Bronchial epithelial cell (primary cell): ENCODE measurements at regions not wholly inside any gene's neighbourhood (a gene's known extent, or its start where the extent isn't known, plus 50 kb on each side); places are given as distances from the start of the nearest gene placed in this dataset.

Experiments used
- DNase-seq: peaks from one replicate; pipeline ENCODE4 v3.0.0-alpha.2; 2010; ENCODE audit warnings: low read depth
- FAIRE-seq: peaks from 2 replicates; lab custom pipeline; 2011; peaks lifted over from hg19 to GRCh38; lab: Jason Lieb, UNC
- H3K27me3 ChIP-seq: 2 replicates; pipeline ENCODE4 v1.5.1; 2011; ENCODE audit warnings: low read length; ENCODE audit not compliant: control insufficient read depth, insufficient read depth
- H3K36me3 ChIP-seq: 2 replicates; pipeline ENCODE4 v1.5.1; 2011; ENCODE audit warnings: low read length; ENCODE audit not compliant: control insufficient read depth, insufficient read depth
- H3K4me3 ChIP-seq: 2 replicates; pipeline ENCODE4 v1.5.1; 2011; ENCODE audit warnings: mild to moderate bottlenecking, low read depth, low read length, control low read depth
- TF ChIP-seq, protein P1 (sequence below): IDR thresholded peaks from 2 replicates; pipeline ENCODE4 v1.5.1; 2011; ENCODE audit warnings: mild to moderate bottlenecking, moderate library complexity, low read length, control low read depth, inconsistent platforms; ENCODE audit not compliant: insufficient read depth, severe bottlenecking

DNA sequence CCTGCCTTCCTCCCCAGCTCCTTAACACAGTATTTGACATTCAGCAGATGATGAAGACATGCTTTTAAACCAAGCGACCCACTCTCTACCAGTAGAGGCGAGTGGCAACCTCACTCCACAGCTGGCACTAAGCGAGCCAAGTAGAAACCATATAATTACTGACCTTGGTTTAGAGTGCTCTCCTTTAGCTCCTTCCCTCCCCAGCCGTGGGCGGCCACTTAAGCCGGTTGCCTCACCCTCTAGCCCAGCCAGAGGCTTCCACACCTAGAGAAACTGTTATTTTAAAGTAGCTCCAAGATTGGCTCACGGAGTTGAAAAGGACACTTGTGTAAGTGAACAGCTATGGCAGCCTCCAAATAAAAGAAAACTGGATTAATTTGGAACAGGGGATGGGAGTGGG is 109.1 kb upstream of the CRHR1 start:
- TF ChIP-seq, protein P1, sequence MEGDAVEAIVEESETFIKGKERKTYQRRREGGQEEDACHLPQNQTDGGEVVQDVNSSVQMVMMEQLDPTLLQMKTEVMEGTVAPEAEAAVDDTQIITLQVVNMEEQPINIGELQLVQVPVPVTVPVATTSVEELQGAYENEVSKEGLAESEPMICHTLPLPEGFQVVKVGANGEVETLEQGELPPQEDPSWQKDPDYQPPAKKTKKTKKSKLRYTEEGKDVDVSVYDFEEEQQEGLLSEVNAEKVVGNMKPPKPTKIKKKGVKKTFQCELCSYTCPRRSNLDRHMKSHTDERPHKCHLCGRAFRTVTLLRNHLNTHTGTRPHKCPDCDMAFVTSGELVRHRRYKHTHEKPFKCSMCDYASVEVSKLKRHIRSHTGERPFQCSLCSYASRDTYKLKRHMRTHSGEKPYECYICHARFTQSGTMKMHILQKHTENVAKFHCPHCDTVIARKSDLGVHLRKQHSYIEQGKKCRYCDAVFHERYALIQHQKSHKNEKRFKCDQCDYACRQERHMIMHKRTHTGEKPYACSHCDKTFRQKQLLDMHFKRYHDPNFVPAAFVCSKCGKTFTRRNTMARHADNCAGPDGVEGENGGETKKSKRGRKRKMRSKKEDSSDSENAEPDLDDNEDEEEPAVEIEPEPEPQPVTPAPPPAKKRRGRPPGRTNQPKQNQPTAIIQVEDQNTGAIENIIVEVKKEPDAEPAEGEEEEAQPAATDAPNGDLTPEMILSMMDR, result no peak
- no peak overlapping the region for H3K4me3 ChIP-seq
- H3K36me3 ChIP-seq, result no peaks in the 10 kb centered on the region
- FAIRE-seq, result no peak
- peaks cover 2% of the 10 kb centered on the region for H3K27me3 ChIP-seq
- DNase-seq, result no peak

DNA sequence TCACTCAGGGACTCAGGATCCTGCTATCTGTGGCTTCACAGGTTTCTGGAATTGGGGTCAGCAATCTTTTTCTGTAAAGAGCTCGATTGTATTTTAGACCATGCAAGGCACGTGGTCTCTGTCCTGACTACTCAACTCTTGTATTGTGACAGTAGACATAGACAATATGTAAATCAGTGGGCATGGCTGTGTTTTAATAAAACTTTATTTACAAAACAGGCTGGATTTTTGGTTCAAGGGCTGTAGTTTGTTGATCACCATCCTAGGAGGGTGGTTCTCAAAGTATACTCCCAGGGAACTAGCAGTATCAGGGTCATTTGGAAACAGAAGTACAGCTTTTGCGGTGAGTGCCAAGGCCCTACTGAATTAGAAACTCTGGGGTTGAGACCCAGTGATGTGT is 108.2 kb upstream of the CRHR1 start:
- Histone ChIP-seq H3K36me3 (no peaks in the 10 kb centered on the region), H3K4me3 (no peak overlapping the region), H3K27me3 (peaks cover 2% of the 10 kb centered on the region)
- TF ChIP-seq, protein P1, result no peak
- DNase-seq (no peak), FAIRE-seq (no peak)

DNA sequence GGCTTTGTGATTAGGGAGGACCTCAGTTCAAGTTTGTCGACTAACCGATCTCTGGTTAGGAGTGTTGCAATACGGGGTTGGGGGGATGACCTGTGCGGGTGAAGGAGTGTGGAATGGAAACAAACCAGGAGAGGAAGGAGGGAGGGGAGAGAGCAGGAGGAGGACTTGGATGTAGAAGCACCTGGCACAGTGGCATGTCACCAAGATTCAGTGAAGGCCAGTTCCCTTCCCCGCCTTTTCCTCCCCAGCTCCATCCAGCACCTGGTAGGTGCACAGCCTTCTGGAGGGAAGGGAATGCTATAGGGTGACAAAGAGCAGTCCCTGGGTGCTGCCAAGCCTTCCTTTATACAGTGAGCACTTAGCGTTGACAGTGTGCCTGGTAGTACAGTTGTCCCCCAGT is 107.4 kb upstream of the CRHR1 start:
- TF ChIP-seq, protein P1, result no peak
- Histone ChIP-seq H3K4me3 (no peak overlapping the region), H3K36me3 (no peaks in the 10 kb centered on the region), H3K27me3 (peaks cover 2% of the 10 kb centered on the region)
- peak; percentile 91 for FAIRE-seq
- DNase-seq, result no peak

DNA sequence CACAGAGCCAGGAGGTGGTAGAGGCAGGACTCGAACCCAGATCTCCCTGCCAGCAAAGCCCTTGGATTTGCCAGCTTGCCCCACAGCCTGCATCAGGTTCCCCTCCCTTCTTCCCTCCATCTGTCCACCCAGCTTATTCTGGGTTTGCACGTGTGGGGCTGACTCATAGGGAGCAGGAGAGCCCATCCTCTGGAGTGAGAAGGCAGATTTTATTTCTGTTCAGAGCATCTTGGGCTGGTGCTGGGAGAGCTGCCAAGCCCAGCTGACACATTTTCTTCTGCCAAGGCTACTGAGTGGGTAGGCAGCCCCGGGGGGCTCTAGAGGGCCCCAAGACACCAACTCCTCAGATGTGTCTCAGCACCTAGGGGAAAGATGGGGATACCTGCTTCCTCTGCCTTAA is 106.3 kb upstream of the CRHR1 start:
- no peaks in the 10 kb centered on the region for H3K36me3 ChIP-seq
- FAIRE-seq (no peak), DNase-seq (no peak)
- TF ChIP-seq, protein P1, result no peak
- H3K4me3 ChIP-seq, result no peak overlapping the region
- H3K27me3 ChIP-seq, result peaks cover 2% of the 10 kb centered on the region

DNA sequence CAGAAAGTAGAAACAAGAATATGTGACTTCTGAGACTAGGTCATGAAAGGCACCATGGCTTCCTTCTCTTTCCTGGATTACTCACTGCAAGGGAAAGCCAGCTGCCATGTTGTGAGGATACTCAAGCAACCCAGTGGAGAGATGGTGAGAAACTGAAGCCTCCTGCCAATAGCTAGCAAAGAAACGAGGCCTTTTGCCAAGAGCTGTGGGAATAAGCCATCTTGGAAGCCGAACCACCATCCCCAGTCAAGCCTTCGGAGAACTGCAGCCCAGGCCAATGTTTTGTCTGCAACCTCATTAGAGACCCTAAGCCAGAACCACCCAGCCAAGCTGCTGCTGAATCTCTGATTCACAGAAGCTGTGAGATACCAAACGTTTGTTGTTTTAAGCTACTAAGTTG is 104.7 kb upstream of the CRHR1 start:
- DNase-seq (no peak), FAIRE-seq (peak; percentile 70)
- Histone ChIP-seq H3K4me3 (no peak overlapping the region), H3K27me3 (peaks cover 2% of the 10 kb centered on the region), H3K36me3 (no peaks in the 10 kb centered on the region)
- TF ChIP-seq, protein P1, result no peak

DNA sequence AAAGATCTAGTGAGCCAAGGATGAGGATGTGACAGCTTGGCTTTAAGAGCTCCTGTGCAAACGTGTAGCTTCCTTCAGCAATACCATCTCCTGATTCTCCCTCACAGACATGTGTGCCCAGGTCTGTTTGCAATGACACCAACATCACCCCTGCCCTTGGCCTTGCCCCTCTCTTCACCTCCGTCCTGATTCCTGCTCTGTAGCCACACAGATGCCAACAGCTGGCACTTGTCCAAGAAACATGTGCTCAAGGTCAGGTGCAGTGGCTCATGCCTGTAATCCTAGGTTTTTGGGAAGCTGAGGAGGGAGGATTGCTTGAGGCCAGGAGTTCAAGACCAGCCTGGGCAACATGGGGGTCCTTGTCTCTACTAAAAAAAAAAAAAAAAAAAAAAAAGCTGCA is 103.8 kb upstream of the CRHR1 start:
- H3K27me3 ChIP-seq, result peaks cover 2% of the 10 kb centered on the region
- TF ChIP-seq, protein P1, result no peak
- H3K4me3 ChIP-seq, result no peak overlapping the region
- FAIRE-seq (no peak), DNase-seq (no peak)
- no peaks in the 10 kb centered on the region for H3K36me3 ChIP-seq
